ENCODE measurements at regions not wholly inside any gene's neighbourhood (a gene's known extent, or its start where the extent isn't known, plus 50 kb on each side); places are given as distances from the start of the nearest gene placed in this dataset.

DNA sequence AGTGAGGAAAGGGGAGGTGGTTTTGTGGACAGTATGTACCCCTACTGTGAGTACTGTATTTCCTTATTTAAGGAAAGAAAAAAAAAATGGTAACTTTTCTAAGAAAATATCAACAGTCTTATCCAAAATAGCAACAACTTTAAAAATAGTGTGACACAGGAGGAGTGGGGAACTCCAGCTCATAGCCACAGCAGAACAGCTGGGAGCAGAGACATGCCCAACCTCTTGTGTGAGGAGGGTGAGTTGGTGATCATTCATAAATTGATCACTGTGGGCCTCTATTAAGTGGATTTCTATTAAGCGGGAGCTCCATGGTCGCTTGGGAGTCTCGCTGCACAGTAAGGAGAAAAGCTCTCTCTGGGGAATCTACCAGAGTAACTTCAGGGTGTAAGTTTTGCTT lies 158.8 kb upstream of the DUSP10 start:
- TF ChIP-seq, protein P1, sequence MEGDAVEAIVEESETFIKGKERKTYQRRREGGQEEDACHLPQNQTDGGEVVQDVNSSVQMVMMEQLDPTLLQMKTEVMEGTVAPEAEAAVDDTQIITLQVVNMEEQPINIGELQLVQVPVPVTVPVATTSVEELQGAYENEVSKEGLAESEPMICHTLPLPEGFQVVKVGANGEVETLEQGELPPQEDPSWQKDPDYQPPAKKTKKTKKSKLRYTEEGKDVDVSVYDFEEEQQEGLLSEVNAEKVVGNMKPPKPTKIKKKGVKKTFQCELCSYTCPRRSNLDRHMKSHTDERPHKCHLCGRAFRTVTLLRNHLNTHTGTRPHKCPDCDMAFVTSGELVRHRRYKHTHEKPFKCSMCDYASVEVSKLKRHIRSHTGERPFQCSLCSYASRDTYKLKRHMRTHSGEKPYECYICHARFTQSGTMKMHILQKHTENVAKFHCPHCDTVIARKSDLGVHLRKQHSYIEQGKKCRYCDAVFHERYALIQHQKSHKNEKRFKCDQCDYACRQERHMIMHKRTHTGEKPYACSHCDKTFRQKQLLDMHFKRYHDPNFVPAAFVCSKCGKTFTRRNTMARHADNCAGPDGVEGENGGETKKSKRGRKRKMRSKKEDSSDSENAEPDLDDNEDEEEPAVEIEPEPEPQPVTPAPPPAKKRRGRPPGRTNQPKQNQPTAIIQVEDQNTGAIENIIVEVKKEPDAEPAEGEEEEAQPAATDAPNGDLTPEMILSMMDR (conservative IDR thresholded peaks at IDR 0.05), result no peak
- TF ChIP-seq ZFX (IDR thresholded peaks at IDR 0.05), result no peak

All from C4-2B (cell line).